Left ventricle myocardium inferior (tissue), 1 donor: ENCODE measurements at regions not wholly inside any gene's neighbourhood (a gene's known extent, or its start where the extent isn't known, plus 50 kb on each side); places are given as distances from the start of the nearest gene placed in this dataset.

Source experiments
- DNase-seq: peaks from one replicate; pipeline ENCODE4 v3.0.0-alpha.2; 2020
- H3K27ac ChIP-seq: fragments of 200-600 bp; replicated peaks from 2 replicates; pipeline ENCODE4 v1.8.0; 2021
- H3K27me3 ChIP-seq: fragments of 200-600 bp; 2 replicates; pipeline ENCODE4 v1.8.0; 2021; ENCODE audit warnings: low read depth
- H3K36me3 ChIP-seq: fragments of 200-600 bp; 2 replicates; pipeline ENCODE4 v1.8.0; 2021
- H3K4me1 ChIP-seq: fragments of 200-600 bp; 2 replicates; pipeline ENCODE4 v1.8.0; 2021
- H3K4me3 ChIP-seq: fragments of 200-600 bp; 2 replicates; pipeline ENCODE4 v1.8.0; 2021; ENCODE audit warnings: mild to moderate bottlenecking, moderate library complexity
- H3K9me3 ChIP-seq: fragments of 200-600 bp; replicated peaks from 2 replicates; pipeline ENCODE4 v1.8.0; 2021
- CTCF ChIP-seq: fragments of 200-600 bp; IDR thresholded peaks from 2 replicates; pipeline ENCODE4 v1.8.0; 2021; ENCODE audit warnings: antibody characterized with exemption, mild to moderate bottlenecking, borderline replicate concordance
- intact Hi-C: fragments of 100-400 bp; cut with micrococcal nuclease; formaldehyde crosslinking; loops from one replicate; pipeline ENCODE4 v1.11.0; 2022
- donor health status: DM: no; HTN: yes; CAD: no; lungs with severe emphysema.

DNA sequence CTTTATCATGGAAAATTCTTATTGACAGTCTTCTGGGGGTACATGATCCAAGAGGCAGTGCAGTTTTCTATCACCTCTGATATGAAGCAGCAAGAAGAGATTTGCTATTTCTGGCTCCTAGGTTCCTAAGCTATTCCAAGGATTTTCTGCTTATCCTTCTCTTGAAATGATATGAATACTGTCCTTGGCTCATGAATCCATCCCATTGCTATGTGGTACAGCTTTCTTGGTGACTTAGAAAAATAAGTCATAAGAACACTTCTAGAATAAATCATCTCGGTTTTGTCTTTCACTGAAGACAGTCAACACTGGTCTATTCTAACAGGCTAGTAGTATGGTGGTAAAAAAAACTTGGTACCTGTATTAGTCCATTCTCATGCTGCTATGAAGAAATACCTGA lies 333.6 kb upstream of the RASGRP1 start:
- no peaks in the 10 kb centered on the region for H3K9me3 ChIP-seq
- H3K36me3 ChIP-seq, result no peaks in the 10 kb centered on the region
- H3K4me3 ChIP-seq, result no peak overlapping the region
- TF ChIP-seq CTCF, result no peak
- H3K27me3 ChIP-seq, result no peaks in the 10 kb centered on the region
- H3K27ac ChIP-seq, result peak overlapping the region; percentile 21
- intact Hi-C loops, result no loop called here
- no peak for DNase-seq
- peaks cover 21% of the 10 kb centered on the region for H3K4me1 ChIP-seq

GRCh38 chr15:38899300-38899699 lies 334.7 kb upstream of the RASGRP1 start:
- DNase-seq, result no peak
- H3K4me3 ChIP-seq, result no peak overlapping the region
- no peaks in the 10 kb centered on the region for H3K27me3 ChIP-seq
- no peaks in the 10 kb centered on the region for H3K36me3 ChIP-seq
- no peak for TF ChIP-seq CTCF
- H3K9me3 ChIP-seq, result no peaks in the 10 kb centered on the region
- peaks cover 16% of the 10 kb centered on the region for H3K4me1 ChIP-seq
- intact Hi-C loops, result no loop called here
- H3K27ac ChIP-seq, result no peak overlapping the region

DNA sequence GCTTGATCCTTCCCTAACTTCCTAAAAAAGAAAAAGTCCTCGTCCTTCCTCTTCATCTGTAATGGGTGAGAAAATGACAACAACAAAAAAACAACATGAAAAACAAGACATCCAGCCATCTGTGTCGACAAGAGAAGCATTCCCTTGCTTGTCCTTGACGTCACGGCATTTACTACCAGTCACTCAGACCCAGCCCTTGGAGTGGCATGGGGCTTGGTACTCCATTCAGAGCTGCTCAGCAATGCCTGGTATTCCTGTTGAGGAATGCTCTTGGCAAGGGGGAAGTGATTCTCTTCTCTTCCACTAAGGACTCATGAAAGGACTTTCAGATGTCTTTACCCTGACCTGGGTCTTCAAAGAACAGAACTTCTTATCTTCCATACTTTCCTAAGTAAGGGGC lies 339.7 kb upstream of the RASGRP1 start:
- Histone ChIP-seq H3K9me3 (peaks cover 6% of the 10 kb centered on the region), H3K36me3 (no peaks in the 10 kb centered on the region), H3K27me3 (no peaks in the 10 kb centered on the region), H3K27ac (no peak overlapping the region), H3K4me1 (no peaks in the 10 kb centered on the region), H3K4me3 (no peak overlapping the region)
- TF ChIP-seq CTCF, result no peak
- no peak for DNase-seq
- intact Hi-C loops, result no loop called here

DNA sequence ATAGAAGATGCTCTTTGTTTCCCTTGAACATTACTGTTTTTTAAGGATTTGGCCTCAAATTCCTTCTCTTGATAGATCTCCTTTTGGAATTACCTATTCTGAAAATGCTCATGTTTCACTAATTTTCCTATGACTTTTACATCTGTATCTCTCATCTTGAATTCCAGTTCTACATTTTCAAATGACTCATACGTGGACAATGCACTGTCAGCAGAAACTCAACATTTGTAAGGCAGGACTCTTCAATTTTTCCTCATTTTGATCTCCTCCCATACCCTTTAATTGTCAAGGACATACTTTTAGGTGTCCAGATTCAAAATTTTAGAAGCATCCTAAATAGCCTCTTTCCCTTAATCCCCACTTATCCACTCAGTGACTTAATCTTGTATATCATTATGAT lies 341.0 kb upstream of the RASGRP1 start:
- intact Hi-C loops, result no loop called here
- Histone ChIP-seq H3K27me3 (no peaks in the 10 kb centered on the region), H3K9me3 (peaks cover 18% of the 10 kb centered on the region), H3K4me3 (no peak overlapping the region), H3K36me3 (no peaks in the 10 kb centered on the region), H3K27ac (no peak overlapping the region), H3K4me1 (no peaks in the 10 kb centered on the region)
- DNase-seq, result no peak
- no peak for TF ChIP-seq CTCF

DNA sequence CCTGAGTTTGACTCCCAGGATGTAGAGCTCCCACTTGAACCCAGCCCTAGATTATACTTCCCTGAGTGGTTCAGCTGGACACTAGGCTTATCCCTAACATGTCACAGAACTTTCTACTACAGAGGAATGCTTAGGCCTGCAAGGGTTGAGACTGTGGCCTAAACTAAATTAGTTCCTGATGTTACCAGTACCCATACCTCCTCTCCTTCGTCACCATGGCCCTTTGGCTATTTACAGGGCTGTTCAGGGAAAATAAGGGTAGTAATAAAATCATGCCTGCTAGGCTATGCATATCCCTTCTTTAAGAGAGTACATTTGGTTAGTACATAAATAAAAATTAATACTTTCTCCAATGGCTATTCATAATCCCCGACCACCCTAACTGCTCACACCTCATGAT lies 356.4 kb upstream of the RASGRP1 start:
- Histone ChIP-seq H3K36me3 (no peaks in the 10 kb centered on the region), H3K27me3 (no peaks in the 10 kb centered on the region), H3K4me3 (no peak overlapping the region), H3K27ac (no peak overlapping the region), H3K4me1 (no peaks in the 10 kb centered on the region), H3K9me3 (no peaks in the 10 kb centered on the region)
- intact Hi-C loops, result no loop called here
- no peak for TF ChIP-seq CTCF
- DNase-seq, result no peak

DNA sequence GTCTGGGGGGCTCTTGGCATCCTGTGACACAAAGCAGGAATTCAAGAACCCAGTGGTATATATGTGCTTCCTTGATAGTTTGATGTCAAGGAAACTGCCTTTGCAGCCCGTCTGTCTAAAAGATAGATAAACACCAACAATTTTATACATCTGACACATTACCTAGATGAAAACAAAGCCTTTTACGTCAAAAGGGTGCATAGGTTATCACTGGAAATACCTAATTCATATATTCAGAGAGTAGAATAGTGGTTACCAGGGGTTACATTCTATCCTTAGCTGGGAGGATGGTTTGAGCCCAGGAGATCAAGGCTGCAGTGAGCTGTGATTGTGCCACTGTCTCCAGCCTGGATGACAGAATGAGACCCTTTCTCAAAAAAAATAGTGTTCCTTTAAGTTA lies 356.9 kb upstream of the RASGRP1 start:
- Histone ChIP-seq H3K4me1 (no peaks in the 10 kb centered on the region), H3K4me3 (no peak overlapping the region), H3K27me3 (no peaks in the 10 kb centered on the region), H3K36me3 (no peaks in the 10 kb centered on the region), H3K27ac (no peak overlapping the region), H3K9me3 (no peaks in the 10 kb centered on the region)
- DNase-seq, result no peak
- TF ChIP-seq CTCF, result no peak
- intact Hi-C loops, result no loop called here
